CD4-positive, alpha-beta T cell treated with Interleukin-2 at 100 ng/mL for 4 hours (primary cell): ENCODE measurements at regions not wholly inside any gene's neighbourhood (a gene's known extent, or its start where the extent isn't known, plus 50 kb on each side); places are given as distances from the start of the nearest gene placed in this dataset.
"Not testable (repeated sequence)": the region's sequence is repeated elsewhere in the genome, so short reads cannot be mapped to it uniquely, and the experiment has no call there.

ENCODE experiments used
- DNase-seq: peaks from one replicate; pipeline ENCODE4 v3.0.0-alpha.2; 2020; ENCODE audit warnings: low spot score

DNA sequence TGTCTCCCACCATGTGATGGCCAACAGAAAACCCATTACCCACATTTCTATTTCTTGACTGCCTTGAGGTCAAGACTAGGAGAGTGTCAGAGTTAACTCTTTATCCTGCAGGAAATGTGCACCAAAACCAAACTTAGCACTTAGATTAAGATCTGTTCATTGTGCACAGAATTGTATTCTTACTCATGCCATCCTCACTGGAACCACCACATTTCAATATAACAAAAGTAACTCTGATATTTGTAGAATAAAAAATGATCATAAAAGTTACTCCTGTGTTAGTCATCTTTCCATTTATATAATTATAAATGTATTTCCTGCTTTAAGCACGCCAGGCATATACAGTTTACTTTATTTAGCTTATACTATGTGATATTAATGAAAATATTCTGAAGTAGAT lies 193.0 kb upstream of the DPYD start:
- no peak for DNase-seq

GRCh38 chr1:98112626-98113025 lies 191.8 kb upstream of the DPYD start:
- DNase-seq = no peak

DNA sequence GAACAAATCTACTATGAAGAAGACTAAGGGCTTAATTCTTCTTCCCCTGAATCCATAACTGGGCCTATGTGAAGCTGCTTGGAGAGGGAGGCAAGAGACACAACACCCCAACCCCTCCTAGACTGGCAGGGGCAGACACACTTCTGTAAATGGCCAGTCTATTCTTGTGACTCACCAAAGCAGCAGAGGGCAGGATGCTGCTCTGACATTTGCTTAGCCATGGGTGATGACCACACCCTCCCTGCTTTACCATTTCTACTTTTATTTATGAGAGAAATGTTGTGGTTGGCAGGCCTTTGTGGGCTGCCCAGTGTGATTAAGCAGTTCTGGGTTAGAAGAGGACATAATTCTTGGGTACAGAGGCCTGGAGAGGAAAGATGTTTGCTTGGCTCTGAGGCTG lies 189.8 kb upstream of the DPYD start:
- no peak for DNase-seq

DNA sequence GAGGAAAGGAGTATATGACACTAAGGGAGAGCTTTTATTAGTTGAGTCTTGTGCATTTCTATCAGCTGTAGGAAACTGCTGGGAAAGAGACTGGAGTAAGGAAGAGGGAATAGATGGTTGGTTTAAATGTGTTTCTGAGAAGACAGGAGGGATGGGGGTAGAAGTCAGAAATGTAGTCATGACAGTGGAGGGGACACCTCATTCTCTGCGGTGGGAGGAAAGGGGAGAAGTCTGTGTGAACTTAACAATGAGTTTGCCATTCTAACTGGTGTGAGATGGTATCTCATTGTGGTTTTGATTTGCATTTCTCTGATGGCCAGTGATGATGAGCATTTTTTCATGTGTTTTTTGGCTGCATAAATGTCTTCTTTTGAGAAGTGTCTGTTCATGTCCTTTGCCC lies 187.5 kb upstream of the DPYD start:
- DNase-seq = not testable (repeated sequence)

DNA sequence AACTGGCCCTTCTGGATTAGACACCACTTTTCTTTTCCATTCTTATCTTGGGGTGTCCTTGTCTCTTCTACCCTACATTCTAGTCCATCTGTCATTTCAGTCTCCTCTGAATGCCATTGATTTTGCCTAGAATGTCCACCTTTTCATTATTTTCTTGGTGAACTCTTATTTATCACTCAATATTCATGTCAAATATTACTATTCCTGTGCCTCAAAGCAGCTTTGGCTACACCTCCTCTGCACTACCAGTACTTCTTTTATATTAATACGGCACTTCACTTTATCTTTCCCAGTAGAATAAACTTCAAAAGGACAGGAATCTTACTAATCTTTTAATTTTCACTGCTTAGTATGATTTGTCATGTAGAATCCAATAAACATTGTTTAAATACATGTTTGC lies 186.4 kb upstream of the DPYD start:
- no peak for DNase-seq

DNA sequence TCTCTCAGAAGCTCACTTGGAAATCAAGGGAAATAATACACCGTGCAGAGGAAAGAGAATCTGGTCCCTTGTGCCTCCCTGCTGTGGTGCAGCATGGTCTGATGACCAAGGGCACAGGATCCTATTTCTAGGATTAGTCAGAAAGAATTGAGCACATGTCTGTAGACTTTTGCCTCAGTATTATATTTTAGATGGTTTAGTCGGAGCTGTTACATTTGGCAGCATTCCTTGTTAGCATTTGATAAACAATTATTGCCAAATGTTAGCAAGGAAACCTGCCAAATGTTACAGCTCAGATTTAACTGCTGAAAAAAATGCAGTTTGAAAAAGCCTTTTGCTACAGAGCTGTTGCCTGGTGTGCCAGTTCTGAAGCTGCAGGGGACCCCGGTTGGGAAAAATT lies 183.5 kb upstream of the DPYD start:
- no peak for DNase-seq

DNA sequence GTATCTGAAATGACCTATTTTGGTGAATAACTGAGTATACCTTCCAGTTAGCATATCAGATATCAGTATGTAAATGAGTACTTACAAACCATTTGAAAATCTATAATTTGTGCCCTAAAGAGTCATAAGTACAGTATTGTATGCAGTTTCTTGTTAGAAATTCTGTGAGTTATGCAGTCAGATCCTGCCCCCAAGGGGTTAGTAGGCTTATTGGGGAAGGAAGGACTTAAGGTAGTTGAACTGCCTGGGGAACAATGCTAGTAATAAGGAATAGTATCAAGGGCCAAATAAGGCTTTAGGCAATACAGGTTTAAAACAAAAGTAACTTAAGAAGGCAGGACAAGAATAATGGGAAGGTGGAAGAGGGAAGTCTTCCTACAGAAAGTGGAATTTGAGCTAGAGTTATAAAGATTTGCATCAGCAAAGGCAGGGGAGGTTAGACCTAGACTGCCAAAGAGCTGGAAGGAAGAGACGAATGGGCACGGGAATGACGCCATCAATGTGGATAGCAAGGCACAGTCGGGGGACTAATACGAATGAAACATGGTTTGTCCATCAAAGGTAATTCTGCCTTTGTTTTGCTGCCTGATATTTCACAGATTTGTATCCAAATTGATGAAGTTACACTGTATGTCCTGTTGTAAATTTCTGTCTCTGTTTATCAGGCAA lies 182.9 kb upstream of the DPYD start:
- no peak for DNase-seq

- no peak for DNase-seq
Observed at GRCh38 chr1:98102345-98103030, 181.7 kb upstream of the DPYD start.

GRCh38 chr1:98101364-98101763 lies 180.5 kb upstream of the DPYD start:
- DNase-seq = no peak

DNA sequence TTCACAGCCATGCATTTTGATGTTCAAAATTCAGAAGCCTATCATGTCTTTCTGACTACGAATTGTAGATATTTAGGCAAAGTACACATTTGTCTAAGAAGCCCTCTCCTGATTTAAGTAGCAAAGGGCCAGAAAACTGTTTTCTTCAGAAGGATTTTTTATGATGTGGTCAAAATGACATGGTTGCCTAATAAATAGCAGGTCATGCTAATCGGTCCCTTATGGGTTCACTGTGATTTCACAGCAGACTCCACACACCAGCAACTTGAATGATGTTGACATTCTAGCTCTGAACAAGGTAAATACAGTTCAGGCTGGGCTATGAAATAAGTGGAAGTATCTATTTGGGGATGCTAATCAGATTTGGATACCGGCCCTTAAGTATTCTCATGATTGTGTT lies 178.7 kb upstream of the DPYD start:
- no peak for DNase-seq

DNA sequence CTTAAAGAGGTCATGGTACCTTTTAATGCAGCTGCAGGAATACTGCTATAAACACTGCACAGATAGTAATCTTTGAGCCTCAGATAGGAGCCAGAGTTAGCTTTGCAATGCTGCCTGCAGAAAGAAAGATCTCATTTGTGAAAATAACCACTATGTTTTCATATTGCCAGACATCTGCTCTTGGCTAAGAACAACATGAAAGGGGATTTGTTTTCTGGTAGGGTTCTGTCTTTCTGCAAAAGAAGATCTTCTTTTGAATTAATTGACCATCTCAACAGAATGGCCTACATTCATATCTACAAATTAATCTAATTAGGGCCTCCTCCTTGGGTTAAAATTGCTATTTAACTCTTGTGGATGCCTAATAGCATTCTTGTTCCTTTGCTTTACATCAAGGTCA lies 177.6 kb upstream of the DPYD start:
- no peak for DNase-seq

DNA sequence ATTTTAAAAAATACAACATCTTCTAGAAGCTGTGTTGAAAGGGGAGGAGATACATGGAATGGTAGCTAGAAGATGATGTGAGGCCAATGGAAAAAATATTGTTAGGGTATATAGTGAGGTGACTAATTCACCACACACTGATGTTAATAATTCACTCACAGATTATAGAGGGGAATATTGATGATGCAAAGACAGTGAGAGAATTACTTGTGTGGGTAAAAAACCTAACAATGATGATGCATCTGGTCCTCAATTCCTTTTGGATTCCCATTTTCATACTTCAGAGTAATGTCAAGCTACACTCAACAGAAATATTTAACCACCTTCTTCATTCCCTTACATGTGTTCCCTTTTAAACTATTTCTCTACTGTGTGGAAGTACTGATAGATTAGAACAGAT lies 169.5 kb upstream of the DPYD start:
- no peak for DNase-seq

GRCh38 chr1:98088381-98088780 lies 167.5 kb upstream of the DPYD start:
- DNase-seq = no peak

DNA sequence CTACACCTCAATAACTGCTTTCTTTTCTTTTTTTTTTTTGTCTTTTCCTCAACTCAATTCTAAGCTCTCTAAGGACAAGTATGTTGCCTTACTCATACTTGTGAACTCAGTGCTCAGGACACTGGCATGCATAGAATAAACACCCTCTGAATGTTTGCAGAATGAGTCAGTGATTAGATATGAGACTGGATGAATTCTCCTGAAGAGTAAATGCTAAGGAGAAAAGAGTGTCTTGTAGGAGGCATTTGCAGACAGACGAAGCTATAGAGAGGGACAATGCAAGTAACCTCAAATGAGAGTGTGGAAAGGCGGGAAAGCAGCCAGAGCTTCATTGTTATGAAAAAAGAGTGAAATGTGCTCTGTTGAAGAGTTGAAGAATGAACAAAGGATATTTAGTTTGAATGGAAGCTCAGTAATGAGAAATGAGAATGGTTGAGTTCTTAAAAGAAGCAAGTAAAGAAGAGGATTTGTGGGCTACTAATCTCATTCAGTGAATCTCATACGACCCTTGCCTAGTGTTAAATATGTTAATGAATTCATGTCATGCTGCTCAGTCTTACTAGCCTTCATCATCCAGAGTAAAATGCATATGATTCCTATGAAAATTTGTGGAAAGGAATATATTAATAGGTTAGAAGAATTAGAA lies 166.1 kb upstream of the DPYD start:
- DNase-seq = no peak

- no peak for DNase-seq
Observed at GRCh38 chr1:98086156-98086555, 165.3 kb upstream of the DPYD start.

GRCh38 chr1:98084188-98084587 lies 163.4 kb upstream of the DPYD start:
- DNase-seq = no peak

DNA sequence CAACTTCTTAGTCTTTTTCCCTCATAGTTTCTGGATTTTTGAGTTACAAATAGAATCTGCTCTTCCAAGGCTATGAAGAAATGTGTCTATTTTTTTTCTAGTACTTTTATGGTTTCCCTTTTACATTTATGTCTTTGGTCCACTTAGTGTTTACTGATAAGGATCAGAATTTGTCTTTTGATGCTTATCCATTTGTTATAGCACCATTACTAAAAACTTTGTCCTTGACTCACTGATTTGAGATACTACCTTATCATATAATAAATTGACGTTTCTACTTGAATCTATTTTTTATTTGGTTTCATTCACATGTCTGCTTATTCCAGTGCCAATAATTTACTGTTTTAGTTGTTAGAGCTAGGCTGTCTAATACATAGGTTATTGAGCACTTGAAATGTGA lies 161.1 kb upstream of the DPYD start:
- DNase-seq = no peak

- no peak for DNase-seq
Observed at GRCh38 chr1:98078596-98078995, 157.8 kb upstream of the DPYD start.

DNA sequence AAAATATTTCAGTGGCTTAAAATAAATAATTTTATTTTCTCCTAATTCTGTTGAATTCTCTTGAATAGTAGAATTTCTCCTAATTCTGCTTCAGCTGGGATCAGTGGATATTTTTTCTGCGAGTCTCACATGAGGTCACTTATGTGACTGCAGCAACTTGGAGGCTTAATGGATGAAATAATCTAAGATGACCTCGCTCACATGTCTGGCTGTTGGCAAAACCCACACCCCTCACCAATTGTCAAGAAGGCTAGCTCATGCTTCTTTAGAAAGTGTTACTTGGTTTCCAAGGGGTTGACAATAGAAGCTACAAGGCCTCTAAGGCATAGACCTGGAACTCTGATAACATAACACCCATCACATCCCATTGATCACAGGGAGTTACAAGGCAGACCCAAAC lies 156.9 kb upstream of the DPYD start:
- DNase-seq = no peak

DNA sequence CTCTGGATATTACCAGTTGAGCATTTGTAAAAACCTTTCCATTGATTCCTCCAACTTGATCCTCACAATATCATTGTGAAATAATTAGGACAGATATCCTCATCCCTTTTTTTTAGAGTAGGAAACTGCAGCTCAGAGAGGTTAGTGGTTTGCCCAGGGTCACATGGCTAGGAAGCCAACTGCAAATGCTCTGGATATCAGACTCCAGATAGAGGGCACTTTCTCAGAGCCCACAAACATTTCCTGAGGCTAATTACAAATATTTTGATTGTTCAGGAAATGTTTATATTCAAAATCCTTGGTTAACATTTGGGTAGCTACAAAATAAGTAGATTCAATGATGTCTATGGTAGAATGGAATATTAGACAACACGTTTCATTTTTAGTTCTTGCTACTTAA lies 154.8 kb upstream of the DPYD start:
- DNase-seq = no peak

- DNase-seq = no peak
Observed at GRCh38 chr1:98073823-98074222, 153.0 kb upstream of the DPYD start.

DNA sequence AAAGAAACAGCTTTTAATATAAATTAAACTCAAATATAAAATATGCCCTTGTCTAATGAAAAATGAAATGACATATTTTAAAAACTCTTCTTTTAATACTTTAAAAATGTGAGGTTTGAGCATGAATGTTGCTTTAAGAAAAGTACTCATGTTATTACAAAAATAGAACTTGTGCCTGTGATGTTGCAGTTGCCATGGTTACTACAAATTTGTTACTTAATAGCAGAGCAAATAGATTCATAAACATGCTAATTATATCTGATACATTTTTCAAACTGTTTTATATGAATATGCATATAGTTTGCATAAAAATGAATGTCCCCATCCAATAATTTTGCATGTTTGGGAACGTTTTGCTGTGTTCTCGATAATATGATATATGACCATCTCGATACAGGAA lies 152.3 kb upstream of the DPYD start:
- no peak for DNase-seq

DNA sequence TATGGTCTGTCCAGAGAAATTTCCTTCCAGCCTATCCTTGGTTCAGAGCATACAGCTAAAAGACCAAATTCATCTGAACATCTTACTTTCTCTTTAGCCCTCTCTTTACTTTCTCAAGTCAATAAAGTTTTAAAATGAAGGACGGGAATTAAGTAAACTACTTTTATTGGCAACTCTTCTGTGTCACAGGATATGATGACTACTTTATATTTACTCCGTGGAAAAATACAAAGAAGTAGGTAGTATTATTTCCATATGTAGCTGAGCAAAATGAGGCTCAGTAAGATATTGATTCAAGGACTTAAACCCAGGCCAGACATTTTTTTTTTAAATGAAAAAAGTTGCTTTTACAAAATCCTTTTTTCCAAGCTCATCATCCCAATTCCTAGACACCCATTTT lies 151.2 kb upstream of the DPYD start:
- DNase-seq = no peak

DNA sequence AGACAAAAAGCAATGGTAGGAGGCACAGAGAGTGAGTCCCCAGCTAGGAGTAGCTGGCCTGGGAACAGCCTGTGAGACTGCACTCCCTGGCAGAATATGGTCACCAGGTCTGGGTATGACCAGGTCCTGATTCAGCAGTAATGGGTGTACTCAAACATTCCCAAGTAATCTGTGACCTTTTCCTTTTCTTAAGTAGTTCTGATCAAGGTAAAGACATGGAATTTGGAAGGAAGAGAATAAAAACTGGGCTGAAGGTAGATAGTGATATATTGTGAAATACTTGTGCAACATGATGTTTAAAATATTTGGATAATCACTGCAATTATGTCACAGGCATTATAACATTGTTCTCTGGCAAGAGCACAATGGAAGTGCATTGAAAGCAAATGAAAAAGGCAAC lies 147.2 kb upstream of the DPYD start:
- DNase-seq = no peak
